ENCODE measurements at regions not wholly inside any gene's neighbourhood (a gene's known extent, or its start where the extent isn't known, plus 50 kb on each side); places are given as distances from the start of the nearest gene placed in this dataset.

- no peak overlapping the region for H2AFZ ChIP-seq (ENCODE audit: low read length)
- H3K23me2 ChIP-seq (ENCODE audit: insufficient read length, low read depth, low read length, poor library complexity, severe bottlenecking), result no peaks in the 10 kb centered on the region
- H3K4me1 ChIP-seq (ENCODE audit: insufficient read depth, low read length), result no peaks in the 10 kb centered on the region
- no peak overlapping the region for H3K23ac ChIP-seq (ENCODE audit: insufficient read length, low read depth, low read length)
- no peak overlapping the region for H2BK5ac ChIP-seq (ENCODE audit: insufficient read length, low read length)
- H3K4ac ChIP-seq (ENCODE audit: low read depth, low read length), result no peak overlapping the region
- H2BK15ac ChIP-seq (ENCODE audit: low read depth, low read length), result no peak overlapping the region
- no peak overlapping the region for H3K14ac ChIP-seq (ENCODE audit: insufficient read depth, low read length)
- Mint-ChIP-seq H3K4me3 (no peak overlapping the region), H3K9me3 (peaks cover 30 to 41% of the 10 kb centered on the region in 2 experiments), H3K36me3 (ENCODE audit: insufficient read depth in 1 of 3, low read depth in 3 of 3) (peaks cover 4 to 40% (median 12%) of the 10 kb centered on the region in 3 experiments; a peak in 6 of 7 replicates), H3K27ac (no peak overlapping the region), H3K27me3 (ENCODE audit: low read depth) (no peaks in the 10 kb centered on the region), H3K4me1 (0 out of 4 replicates have a peak, but pooled peaks cover 0 to 2% of the 10 kb centered on the region in 2 experiments)
- H4K91ac ChIP-seq (ENCODE audit: insufficient read length, low read depth, low read length), result no peak overlapping the region
- TF ChIP-seq CTCF (conservative IDR thresholded peaks at IDR 0.05), result no peak
- WGBS (ENCODE audit: extremely low coverage, insufficient read length, low lambda C conversion rate), result no CpG with 5 or more reads among the region's 1 CpG
- no peak overlapping the region for H2BK120ac ChIP-seq (ENCODE audit: low read depth, low read length, poor library complexity, severe bottlenecking)
- H2BK20ac ChIP-seq (ENCODE audit: low read depth, low read length, poor library complexity, severe bottlenecking), result no peak overlapping the region
- H3K18ac ChIP-seq (ENCODE audit: insufficient read length, low read depth, low read length), result no peak overlapping the region
- H3K9ac ChIP-seq (ENCODE audit: extremely low read depth, insufficient read length, low read length), result no peak overlapping the region
- H3K79me2 ChIP-seq (ENCODE audit: insufficient read depth, low read length), result no peaks in the 10 kb centered on the region
- no peak overlapping the region for H2BK12ac ChIP-seq (ENCODE audit: insufficient read length, low read depth, low read length)
- H3K56ac ChIP-seq (ENCODE audit: insufficient read length, low read depth, low read length), result no peak overlapping the region
- H4K20me1 ChIP-seq (ENCODE audit: control insufficient read depth, insufficient read depth, insufficient read length), result no peaks in the 10 kb centered on the region
- no peaks in the 10 kb centered on the region for H3K79me1 ChIP-seq (ENCODE audit: insufficient read depth, low read depth, low read length, poor library complexity, severe bottlenecking)
- no peak for DNase-seq
- H4K8ac ChIP-seq (replicated peaks; ENCODE audit: insufficient read length, low read depth, low read length), result no peak overlapping the region
- H3K4me2 ChIP-seq (ENCODE audit: insufficient read depth, insufficient read length, low read length), result no peak overlapping the region
- H3T11ph ChIP-seq (ENCODE audit: low read length), result no peak overlapping the region
- no peak overlapping the region for H4K5ac ChIP-seq (ENCODE audit: insufficient read length, low read depth, low read length)
- no peaks in the 10 kb centered on the region for H3K9me3 ChIP-seq (ENCODE audit: control insufficient read depth, low read depth, low read length)
- H3K27me3 ChIP-seq (ENCODE audit: insufficient read depth, low read length), result no peaks in the 10 kb centered on the region
- no peak overlapping the region for H2AK5ac ChIP-seq (ENCODE audit: insufficient read length, low read length)
- no peak overlapping the region for H3K27ac ChIP-seq (ENCODE audit: insufficient read length, low read depth, low read length)
Measured at GRCh38 chr2:150385211-150385610, 102.3 kb downstream of the RND3 start.
